GM21717 (cell line): ENCODE measurements at regions not wholly inside any gene's neighbourhood (a gene's known extent, or its start where the extent isn't known, plus 50 kb on each side); places are given as distances from the start of the nearest gene placed in this dataset.
"Not testable (repeated sequence)": the region's sequence is repeated elsewhere in the genome, so short reads cannot be mapped to it uniquely, and the experiment has no call there.

ENCODE experiments used
- ATAC-seq: cut with Tn5 transposase; IDR thresholded peaks from one replicate; pipeline ENCODE4 v1.9.1; 2021; ENCODE audit warnings: mild to moderate bottlenecking, moderate library complexity; ENCODE audit not compliant: unreplicated experiment

DNA sequence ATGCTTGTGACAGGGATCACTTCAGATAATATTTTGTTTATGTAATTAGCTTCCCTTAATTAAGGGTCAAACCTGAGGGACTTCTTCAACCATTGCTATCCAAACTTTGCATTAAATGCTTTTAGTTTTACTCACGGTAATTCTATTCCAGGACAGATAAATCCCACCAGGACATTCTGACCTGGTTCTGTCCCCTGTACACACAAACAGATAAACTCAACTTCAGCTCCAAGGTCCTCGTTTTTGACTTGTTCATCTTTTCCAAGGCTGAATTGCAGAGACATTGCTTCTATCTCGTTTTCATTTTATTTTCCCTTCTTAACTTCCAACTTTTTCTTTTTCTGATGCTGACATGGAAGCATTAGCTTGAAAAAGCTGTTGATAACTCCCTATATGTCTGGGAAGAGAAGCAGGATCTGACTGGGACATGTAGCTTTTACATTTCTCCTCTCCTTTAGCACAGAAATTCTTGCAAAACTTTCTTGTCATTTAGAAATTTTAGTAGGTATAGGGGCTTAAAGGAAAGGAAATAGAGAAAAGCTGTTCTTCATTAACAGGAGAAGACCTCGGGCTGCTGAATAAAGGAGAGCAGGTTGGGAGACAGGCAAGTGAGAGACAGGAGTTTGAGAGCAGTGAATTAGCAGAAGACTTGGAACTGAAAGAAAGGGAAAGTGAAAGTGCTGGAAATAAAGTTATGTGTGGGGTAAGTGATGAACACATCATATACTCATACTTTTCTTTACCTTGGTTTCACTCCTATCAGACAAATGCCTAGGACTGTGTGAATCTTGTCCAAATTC is 231.7 kb upstream of the B3GALT2 start:
- ATAC-seq = peak; percentile 80

DNA sequence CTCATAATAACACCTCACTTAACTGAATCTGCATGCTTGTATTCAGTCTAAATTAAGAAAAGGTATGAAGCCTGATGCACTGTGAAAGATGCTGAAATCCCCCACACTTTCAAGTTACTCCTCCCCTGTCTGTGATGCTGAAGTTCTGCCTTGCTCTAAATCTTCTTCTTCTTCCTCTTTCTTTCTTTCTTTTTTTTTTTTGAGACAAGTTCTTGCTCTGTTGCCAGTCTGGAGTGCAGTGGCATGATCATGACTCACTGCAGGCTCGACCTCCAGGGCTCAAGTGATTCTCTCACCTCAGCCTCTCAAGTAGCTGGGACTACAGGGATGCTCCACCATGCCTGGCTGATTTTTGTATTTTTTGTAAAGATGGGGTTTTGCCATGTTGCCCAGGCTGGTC is 231.0 kb upstream of the B3GALT2 start:
- no peak for ATAC-seq

DNA sequence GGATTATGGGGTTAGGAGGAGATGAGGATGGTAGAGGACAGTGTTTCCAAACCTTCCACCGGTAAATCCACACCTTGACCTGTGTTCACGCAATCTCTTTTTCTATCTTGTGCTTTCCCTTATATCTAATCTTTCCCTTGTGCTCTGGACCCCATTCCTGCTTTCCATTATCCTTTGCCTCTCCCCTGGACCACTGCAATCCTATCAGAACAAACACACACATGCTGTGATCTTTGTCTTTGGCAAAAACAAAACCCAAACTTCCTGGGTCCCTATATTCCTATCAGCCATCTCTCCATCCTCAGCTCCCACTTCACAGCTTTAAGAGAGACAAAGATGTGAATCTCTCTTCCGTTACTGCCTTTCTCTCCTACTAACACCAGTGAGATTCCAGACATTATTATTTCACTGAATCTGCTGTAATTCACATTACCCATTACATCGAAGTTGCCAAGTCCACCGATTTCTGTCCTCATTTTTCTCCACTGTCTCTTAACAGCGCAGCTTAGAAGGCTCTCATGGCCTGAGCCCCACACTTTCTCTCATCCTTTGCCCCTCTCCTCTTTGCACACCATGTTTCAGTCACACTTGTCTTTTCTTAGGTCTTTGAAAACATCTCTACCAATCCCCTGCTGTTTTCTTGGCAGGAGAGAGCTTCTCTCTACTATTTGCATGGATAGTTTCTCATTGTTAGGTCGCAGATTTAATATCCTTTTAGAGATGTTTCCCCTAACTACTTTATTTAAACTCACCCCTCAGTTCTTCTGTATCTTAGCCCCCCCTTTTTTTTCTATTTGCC is 230.0 kb upstream of the B3GALT2 start:
- no peak for ATAC-seq

DNA sequence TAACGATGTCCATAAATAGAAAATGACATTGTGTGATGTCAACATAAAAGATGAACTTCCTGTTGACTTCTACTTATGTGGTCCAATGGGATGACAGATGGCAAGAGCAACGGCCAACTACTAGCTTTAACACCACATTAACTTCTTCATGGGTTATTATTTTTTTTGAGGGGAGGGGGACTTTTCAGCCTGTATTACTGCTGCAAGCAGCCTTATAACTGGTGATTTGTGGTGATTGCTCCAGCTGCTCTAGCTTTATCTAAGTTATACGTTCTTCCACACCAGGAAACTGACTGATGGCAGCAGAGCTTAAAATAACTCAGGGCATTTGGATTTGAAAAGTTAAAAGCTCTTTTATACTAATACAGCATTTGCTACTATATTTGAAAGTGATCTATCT is 228.8 kb upstream of the B3GALT2 start:
- no peak for ATAC-seq

DNA sequence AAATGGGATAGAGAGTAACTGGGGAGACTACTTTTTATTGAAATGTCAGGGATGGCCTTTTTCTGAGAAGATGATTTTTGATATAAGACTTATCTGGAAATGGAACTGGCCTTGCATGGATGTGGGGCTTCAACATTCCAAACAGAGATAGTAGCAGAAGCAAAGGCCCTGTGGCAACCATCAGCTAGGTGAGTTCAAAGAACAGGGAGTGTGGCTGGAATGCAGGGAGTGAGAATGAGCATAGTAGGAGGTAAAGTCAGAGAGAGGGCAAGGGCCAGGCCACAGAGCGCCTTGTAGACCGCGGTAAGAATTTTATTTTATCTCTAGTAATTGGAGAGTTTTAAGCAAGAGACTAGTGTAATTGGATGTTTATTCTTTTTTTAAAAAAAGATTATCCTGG is 227.0 kb upstream of the B3GALT2 start:
- ATAC-seq = no peak

DNA sequence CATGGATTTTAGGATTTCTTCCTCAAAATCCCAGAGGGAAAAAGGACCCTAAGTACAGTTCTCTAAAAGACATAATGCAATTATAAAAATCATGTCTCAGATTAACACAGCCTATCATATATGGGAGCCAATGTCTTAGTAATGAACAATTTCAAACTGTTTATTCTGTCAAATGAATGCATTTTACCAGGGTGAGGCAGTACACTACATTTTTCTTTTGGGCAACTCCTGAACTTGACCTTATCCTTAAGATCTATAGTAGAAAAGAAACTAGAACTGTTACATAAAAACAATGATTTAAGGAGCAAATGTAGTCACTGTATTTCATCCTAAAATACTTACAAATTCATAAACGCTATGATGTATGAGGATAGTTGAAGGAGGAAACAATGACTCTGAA is 226.3 kb upstream of the B3GALT2 start:
- no peak for ATAC-seq

DNA sequence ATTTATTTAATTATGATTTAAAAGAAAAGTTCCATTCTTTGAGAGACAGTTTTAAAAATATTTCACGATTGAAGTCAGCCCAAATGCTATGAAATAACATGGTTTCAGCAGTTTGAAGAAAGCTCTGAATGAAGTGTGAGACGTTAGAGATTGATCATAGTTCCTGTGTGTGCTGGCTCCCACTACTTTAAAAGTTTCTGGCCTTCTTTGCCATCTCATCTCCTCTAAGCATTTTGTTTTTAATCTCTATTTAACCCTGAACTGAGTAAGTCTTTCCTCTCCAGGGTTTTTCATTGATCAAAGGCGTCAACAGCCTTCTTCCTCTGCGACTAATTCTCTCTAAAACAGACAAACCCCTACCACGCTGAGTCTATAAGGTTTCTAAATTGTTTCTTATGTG is 225.3 kb upstream of the B3GALT2 start:
- ATAC-seq = no peak

DNA sequence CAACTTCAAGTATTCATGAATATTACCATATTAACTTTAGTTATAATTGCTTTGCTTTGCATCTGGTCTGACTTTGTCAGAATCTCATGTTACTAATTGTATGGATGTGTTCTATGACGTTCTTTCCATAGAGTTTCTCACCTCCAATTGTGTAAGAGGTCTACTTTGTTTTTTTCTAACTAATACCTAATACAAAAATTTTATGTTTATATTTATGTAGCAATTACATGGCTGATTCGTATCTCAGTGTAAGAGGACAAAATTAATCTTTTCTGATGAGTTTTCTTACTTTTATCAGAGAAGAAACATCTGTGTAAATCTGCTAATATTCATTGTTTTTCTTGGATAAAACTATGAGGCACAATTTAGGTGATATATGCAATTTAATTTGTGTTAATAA is 224.8 kb upstream of the B3GALT2 start:
- ATAC-seq = no peak

DNA sequence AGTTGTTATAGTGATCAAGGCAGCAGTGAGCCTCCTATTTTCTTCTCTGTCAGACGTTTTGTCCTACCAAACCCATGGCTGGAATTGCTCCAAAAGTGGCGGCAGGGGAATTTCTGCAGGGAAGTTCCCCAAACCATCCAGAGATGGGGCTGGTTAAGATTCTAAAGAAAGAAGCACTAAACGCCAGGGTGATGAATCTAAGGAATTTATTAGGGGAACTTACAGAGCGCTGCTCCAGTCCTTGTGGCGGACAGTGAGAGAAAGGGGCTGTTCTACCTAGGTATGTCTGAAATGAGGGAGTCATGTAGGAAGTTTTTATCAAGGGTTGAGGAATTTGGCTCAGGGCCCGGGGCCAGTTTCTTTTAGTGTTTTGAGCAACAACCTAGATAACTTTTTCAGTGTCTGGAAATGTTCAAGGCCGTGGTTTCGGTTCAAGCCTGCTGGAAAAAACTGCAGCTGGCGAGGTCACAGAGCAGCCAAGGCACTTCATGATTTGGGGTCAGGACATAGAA is 222.4 kb upstream of the B3GALT2 start:
- no peak for ATAC-seq

DNA sequence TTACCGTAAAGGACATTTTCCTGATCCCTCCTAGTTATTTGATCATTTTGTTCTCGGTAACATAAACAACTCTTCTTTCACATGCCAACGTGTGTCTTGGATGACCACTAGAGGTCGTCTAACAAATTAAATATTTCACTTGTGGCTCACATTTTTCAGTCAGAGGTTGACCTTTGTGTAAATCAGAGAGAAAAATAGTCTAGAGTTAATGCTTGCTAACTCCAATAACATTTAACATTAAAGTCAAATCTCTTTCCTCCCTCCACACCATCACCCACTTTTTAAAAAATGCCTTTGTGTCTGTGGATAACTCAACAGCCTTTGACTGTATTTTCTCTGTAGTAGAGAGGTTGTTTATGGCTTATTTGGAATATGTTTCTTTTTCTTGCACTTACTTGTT is 220.5 kb upstream of the B3GALT2 start:
- ATAC-seq = peak; percentile 69

DNA sequence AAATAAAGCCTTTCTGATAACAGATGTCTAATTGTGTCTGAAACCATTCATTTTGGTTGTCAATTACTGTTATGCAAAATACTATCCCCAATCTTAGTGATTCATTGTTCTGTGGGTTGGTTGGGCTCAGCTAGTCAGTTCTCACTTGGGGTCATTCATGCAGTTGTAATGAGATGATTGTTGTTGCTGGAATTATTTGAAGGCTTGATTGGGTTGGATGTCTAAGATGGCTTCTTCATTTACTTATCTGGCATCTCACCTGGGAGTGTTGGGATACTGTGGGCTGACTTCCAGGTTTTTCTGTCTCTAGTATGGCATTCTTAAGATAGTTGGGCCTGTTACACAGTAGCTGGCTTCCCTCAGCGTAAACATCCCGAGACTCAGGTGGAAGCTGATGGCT is 217.8 kb upstream of the B3GALT2 start:
- no peak for ATAC-seq

DNA sequence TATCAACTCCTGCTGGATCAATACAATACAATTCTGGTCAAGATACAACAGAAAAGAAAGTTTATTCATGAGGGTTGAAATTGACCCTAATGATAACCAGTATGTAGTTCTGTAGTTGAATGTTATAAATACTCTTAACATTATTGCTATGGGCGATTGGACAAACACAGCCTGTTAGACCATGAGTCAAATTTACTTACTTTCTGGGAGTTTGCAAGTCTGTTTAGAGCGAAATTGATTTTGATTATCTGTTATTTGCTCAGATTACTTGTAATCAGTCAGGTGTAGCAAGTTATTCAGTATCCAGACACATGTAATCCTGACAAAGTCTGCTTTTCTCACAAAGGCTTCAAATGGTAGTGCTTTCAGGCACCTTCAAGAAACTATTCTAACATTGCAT is 216.6 kb upstream of the B3GALT2 start:
- ATAC-seq = no peak

DNA sequence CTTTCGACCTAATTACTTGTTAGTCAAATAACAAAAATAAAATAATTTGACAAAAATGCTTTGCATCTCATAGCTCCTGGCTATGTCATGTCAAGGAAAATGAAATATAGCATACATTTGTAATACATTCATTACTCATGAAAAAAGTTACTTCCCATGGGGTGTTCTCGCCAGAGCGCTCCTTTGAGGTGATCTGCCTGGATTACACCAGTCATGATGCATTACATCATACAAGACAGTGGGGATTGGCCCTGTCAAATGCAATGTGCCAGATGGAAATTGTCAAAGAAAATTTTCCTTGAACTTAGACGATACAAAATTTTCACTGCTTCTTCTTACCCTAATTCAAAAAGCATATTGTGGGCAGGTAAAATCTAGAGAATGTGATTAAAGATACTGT is 215.6 kb upstream of the B3GALT2 start:
- ATAC-seq = no peak

DNA sequence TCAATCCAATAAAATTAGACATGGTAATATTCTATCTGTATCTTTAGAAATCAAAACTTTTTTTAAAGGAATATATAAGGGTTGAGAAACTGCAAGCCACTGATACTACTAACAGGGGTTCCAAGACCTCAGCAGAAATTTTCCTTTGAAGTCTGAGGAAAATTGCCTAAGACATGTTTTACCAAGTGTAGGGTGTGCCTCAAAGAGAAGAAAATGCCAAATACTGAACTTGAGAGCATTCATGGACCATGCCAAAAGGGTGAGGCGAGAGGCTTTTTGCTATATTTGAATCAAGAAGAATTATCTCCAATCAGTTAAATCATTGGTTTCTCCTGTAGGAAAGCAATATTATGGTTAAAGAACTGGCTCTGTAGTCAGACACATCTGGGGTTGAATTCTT is 207.9 kb upstream of the B3GALT2 start:
- no peak for ATAC-seq

DNA sequence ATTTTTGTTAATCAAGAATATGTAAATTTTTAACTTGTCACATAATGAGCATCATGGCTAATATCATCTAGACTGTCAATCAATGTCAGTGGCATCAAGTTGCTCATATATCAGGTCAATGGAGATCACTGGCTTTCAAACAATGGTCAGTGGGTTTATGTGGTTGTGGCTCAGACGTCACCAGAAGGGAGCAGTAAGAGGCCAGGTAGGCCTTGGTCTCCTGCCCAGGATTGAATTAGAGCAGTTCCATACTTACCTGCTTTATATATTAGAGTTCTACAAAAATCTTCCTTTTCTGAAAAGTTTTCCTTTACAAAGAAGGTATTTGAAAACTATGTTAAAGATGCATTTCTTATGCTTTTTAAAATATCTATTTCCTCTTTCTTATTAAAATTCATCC is 206.3 kb upstream of the B3GALT2 start:
- ATAC-seq = no peak

DNA sequence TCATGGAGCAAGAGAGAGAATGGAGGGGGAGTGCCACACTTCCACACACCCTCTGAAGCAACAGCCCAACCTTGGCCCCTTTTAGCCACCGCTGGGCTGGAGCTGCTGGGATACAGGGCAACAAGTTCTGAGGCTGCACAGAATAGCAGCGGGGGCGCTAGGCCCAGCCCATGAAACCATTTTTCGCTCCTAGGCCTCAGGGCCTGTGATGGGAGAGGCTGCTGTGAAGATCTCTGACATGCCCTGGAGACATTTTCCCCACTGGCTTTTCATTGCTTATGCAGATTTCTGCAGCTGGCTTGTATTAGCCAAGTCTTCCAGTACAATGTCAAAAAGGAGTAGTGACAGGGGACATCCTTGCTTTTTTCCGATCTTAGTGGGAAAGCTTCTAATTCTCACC is 202.3 kb upstream of the B3GALT2 start:
- ATAC-seq = no peak

DNA sequence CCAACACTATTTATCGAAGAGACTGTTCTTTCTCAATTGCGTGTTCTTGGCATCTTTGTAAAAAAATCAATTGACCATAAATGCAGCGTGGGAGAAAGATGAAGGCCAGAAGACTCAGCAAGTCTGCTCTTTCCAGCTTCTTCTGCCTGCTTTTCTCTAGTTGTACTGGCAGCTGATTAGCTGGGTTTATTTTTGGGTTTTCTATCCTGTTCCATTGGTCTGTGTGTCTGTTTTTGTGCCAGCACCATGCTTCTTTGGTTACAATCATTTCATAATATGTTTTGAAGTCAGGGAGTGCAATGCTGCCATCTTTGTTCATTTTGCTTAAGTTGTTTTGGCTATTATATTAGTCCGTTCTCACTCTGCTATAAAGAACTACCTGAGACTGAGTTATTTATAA is 201.8 kb upstream of the B3GALT2 start:
- ATAC-seq = no peak

DNA sequence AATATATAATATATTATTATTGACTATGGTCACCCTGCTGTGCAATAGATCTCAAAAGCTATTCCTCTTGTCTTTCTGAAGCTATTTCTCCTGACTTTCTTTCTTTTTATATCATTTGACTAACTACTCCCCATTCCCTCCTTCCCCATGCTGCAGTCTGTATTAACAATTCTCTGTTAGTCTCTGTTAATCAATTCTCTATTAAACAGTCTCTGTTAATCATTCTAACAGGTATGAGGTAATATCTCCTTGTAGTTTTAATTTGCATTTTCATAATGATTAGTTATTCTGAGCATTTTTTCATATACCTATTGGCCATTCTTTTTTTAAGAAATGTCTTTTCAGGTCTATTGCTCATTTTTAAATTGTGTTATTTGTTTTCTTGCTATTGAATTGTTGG is 201.0 kb upstream of the B3GALT2 start:
- ATAC-seq = no peak

DNA sequence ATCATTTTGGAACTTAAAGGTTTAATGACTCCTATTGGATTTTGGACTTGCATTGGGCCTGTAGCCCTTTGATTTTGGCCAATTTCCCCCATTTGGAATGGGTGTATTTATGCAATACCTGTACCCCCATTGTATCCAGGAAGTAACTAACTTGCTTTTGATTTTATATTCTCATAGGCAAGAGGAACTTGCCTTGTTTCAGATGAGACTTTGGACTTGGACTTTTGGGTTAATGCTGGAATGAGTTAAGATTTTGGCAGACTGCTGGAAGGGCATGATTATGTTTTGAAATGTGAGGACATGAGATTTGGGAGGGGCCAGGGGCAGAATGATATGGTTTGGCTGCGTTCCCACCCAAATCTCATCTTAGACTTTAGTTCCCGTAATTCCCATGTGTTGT is 192.0 kb upstream of the B3GALT2 start:
- ATAC-seq = not testable (repeated sequence)

DNA sequence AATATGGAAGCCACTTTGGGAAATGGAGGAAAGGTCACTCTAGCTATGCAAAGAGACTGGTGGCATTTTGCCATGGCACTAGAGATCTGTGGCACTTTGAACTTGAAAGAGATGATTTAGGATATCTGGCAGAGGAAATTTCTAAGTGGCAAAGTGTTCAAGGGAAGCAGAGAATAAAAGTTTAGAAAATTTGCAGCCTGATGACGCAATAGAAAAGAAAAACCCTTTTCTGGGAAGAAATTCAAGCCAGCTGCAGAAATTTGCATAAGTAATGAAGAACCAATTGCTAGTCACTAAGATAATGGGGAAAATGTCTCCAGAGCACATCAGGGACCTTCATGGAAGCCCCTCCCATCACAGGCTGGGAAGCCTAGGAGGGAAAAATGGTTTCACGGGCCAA is 191.1 kb upstream of the B3GALT2 start:
- no peak for ATAC-seq

DNA sequence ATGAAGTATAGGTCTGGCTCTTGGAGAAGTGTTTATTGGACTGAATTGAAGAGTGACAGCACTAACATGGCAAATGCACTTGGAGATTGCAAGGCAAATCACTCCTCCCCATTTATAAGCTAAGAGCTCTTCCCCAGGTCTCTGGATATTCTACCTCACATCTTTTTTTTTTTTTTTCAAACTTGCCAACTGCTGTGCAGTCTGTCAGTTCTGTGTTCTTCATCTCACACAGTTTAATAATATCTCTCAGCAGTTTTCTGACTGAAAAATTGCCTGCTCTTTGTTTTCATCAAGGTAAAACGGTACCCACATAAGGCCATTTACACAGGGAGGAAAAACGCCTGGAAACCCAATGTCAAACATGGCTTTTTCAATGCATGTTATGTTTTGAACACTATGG is 186.1 kb upstream of the B3GALT2 start:
- ATAC-seq = no peak

DNA sequence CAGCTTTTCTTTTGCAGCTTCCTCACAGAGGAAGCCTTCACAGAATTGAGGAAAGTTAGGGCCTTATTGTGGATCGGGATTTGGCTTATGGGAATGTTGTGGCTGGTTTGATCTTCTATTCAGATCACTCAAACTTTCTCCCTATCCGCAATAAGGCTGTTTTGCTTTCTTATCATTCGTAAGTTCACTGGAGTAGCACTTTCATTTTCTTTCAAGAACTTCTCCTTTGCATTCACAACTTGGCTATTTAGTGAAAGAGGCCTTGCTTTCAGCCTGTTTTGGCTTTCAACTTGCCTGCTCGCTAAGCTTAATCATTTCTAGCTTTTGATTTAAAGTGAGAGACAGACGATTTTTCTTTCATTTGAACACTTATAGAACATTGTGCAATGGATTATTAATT is 181.9 kb upstream of the B3GALT2 start:
- peak; percentile 82 for ATAC-seq
